Activated CD4-positive, alpha-beta T cell treated with anti-CD3 and anti-CD28 coated beads, Interleukin-2, amount 50 U/mL, for 1 hour (primary cell): ENCODE measurements at regions not wholly inside any gene's neighbourhood (a gene's known extent, or its start where the extent isn't known, plus 50 kb on each side); places are given as distances from the start of the nearest gene placed in this dataset.

Experiments used
- DNase-seq: peaks from one replicate; pipeline ENCODE4 v3.0.0-alpha.2; 2020

DNA sequence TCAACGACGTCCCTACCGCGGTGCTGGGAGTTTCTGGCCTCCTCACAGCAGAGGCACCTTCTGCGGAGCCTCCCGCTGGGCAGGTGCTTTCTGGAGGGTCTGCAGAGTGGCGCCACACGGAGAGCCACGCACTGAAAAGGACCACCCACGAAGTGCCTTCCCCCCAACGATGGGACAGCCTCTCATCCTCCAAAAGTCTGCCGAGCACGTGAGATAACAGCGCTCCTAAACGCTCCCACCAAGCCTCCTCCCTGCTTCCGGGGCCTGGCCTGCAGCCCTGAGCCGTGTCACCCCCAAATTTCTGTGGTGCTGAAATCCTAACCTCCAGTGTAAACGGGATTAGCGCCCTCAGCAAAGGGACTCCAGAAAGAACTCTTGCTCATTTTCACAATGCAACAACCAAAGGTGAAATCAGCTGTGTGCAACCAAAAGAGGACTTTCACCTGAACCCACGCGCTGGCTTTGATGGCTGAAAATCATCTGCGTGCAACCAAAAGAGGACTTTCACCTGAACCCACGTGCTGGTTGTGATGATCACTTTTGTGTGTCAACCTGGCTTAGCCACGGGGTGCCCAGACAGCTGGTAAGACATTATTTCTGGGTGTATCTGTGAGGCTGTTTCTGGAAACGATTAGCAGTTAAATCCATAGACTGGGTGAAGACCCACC lies 924.6 kb downstream of the BRD1 start:
- DNase-seq = no peak

GRCh38 chr22:48902001-48902869 lies 925.4 kb downstream of the BRD1 start:
- no peak for DNase-seq

DNA sequence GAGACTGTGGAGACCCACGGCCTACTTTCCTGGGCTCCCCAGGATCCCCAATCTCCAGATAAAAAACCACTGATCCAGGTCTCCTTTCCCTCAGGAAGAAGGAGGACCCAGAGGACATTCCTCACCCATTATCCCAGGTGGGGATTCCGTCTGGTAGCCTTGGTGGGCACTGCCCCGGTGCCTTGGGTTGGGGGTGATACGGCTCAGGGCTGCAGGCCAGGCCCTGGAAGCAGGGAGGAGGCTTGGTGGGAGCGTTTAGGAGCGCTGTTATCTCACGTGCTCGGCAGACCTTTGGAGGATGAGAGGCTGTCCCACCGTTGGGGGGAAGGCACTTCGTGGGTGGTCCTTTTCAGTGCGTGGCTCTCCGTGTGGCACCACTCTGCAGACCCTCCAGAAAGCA lies 926.3 kb downstream of the BRD1 start:
- no peak for DNase-seq

DNA sequence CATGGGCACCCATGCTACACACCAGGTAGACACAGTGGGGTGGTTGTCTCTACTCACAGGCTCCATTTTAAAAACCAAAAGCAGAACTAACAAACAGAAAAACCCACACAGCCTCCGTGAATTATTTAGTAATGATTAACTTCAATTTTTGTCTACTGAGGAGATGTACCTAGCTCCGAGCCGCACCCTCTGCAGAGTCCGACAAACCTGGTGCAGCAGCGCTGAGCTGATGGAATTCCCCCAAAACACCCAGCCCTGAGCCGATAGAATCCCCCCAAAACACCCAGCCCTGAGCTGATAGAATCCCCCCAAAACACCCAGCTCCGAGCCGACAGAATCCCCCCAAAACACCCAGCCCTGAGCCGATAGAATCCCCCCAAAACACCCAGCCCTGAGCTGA lies 927.0 kb downstream of the BRD1 start:
- DNase-seq = no peak

DNA sequence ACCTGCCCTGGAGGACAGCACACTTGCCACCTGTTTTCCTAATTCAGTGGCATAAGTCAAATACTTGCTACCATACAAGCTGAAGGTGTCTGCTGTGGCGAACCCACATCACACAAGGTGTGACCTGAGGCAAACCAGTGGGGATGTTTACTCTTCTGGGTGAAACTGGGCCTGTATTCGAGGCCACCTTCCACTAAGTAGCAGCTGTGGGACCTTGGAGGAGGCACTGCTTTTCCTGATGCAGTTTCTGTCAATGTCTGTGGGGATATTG lies 927.4 kb downstream of the BRD1 start:
- DNase-seq = no peak

- no peak for DNase-seq
These were observed 927.9 kb downstream of the BRD1 start for GRCh38 chr22:48899523-48900326.

DNA sequence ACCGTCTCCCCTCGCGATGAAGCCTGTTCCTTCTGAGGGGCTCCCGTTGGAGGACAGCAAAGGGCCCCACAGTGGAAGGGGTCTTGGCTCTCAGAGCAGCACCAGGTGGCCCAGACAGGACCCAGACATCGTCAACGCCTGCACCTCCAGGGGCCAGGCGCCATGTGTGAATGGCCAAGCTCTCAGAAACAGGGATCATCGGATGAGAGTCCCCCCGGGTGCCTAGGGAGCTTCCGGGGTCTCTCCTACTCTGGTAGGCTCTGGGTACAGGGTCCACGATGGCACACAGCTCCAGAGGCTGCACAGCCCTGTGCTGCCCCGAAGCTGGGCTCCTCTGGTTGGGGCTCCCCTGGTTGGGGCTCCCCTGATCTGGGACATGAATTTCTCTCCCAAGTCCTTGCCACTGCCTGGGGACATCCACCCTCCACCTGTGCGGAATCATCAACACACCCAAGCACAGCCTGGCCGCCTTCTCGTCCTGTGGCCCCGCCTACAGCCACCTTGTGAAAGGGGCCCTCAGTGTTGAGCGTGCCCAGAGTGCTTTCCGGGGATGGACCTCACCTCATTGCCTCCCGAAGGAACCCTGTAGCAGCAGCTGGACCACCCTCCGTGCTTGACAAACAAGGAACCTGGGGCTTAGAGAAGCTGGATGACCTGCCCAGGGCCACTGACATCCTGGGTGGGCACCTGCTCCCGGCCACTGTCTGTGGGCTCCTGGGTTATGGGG lies 929.0 kb downstream of the BRD1 start:
- no peak for DNase-seq

DNA sequence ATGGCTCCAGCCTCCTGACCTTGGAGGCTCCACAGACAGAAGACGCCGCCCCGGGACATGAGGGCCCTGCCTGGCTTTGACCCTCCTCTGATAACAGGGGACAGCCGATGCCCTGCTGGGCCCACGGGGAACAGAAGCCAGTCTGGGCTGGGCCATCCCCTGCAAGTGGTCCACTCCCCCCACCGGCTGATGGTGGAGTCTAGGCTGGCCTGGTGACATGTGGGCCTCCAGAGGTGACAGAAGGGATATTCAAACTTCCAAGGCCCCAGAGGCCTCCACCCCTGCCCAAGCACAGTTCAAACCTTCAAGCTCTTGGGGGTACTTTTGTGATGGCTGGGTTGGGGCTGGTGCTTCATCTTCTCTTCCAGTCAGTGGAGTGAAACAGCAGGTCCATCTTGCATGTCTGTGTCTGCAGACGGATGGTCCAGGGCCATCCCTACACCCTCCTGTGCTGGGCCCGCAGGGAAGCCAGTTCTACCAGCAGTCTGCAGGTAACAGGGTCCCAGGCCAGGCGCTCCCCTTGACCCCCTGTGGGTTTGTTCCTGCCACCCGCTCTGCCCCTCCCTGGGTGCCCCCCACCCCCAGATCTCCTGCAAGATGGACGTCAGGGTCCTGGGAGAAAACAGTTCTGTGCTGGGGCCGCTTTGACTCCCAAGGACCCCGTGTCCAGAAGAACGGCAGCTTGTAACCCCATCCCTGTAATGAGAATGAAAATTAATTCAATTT lies 929.9 kb downstream of the BRD1 start:
- DNase-seq = no peak

DNA sequence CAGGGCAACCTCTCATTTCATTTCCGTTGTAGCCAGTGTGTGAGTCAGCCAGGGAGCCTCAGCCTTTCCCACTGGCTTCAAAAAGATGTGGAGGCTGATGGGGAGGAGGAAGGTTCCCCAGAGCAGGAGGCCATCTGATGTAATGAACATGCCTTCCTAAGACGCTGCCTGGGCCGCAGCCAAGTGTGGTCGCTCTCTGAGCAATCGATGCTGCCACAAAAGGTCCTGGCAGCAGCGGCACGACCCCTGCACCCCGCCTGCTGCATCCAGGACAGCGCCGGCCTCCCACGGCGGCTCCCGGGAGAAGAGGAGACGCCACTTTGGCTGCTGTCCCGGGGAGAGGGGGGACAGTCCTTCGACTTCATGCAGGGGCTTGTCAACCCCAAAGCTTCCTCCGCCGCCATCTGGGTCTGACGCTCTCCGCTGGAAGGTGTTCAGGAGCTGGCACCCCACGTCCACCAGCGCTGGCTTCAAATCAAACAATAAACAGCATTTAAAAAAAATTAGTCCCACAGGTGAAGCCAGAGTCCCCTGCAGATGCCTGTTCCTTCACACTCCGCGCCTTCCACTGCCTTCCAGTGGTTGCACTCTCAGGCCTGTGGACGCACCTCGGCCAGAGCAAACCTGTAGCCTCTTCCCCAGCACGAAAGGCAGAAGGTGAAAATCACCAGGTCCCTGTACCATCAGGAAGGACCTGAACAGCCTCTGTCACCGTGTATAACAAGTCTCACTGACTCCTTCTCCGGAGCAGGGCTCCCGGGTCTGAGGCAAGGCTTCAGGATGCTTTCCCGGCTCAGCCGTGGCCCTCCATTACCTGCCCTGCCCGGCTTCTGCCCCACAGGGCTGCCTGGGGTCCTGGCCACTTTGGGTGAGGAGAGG lies 930.7 kb downstream of the BRD1 start:
- DNase-seq = no peak

DNA sequence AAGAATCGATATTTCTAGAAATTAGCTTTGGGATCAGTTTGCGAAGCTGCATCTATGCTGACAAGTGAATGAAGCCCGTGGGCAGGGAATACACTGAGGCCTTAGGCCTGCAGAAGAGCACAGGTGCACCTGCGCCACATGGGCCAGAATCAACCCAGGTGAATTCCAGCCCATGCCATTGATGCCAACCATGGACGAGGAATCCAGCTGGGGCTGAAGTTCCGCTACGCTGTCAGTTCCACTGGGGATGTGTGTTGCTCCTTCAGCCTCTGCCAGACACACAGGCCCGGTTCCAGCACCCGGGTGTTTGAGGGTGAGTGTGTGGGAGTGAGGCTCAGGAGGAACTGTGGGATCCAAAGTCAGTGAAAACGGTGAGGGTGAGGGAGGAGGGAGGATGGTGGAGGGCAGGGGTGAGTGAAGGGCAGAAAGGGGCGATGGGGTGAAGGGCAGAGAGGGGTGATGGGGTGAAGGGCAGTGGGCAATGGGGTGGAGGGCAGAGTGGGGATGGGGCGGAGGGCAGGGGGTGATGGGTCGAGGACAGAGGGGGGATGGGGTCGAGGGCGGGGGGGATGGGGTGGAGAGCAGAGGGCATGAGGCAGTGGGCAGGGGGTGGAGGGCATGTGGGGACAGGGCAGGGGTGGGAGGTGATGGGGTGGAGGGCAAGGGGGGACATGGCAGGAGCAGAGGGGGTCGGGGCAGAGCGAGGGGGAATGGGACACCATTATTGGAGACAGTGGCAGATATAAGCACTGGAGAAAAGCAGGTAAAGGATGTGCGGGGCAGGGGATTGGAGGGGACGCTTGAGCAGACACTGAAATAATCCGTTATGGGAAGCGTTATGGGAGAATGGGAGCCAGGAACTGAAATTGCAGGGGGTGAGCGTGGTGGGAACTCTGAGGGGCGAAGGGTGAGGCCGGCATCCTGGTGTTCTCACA lies 931.6 kb downstream of the BRD1 start:
- no peak for DNase-seq

- no peak for DNase-seq
These were observed 932.3 kb downstream of the BRD1 start for GRCh38 chr22:48895336-48895735.

- no peak for DNase-seq
These were observed 932.8 kb downstream of the BRD1 start for GRCh38 chr22:48894804-48895250.

- no peak for DNase-seq
These were observed 933.5 kb downstream of the BRD1 start for GRCh38 chr22:48894064-48894671.

DNA sequence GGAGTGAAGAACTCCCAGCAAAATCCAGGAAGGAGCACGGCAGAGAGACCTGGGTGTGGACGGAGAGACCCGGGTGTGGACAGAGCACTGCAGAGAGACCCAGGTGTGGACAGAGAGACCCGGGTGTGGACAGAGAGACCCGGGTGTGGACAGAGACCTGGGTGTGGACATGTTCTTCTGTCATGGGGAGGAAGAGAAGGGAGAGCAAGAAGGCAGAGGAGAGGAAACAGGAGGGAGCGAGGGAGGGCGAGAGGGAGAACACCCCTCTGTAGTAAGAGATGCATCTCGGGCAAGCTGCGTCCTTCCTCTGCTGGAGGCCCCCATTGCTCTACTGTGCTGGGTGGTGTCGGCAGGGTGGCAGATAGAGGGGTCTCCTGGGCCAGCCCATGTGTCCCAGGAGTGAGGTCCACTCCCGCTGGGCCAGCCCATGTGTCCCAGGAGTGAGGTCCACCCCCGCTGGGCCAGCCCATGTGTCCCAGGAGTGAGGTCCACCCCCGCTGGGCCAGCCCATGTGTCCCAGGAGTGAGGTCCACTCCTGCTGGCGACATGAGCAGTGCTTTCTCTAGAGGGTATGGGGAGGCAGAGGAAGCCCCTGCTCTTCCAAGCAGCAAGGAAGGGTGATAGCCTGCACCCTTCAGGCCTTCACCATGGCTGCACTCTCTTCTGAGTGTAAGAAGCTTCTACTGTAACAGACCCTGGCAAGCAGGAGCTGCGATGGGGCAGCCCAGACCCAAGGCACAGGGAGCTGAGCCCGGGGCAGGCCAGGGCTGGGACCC lies 934.2 kb downstream of the BRD1 start:
- DNase-seq = no peak

GRCh38 chr22:48892578-48893287 lies 934.9 kb downstream of the BRD1 start:
- no peak for DNase-seq

DNA sequence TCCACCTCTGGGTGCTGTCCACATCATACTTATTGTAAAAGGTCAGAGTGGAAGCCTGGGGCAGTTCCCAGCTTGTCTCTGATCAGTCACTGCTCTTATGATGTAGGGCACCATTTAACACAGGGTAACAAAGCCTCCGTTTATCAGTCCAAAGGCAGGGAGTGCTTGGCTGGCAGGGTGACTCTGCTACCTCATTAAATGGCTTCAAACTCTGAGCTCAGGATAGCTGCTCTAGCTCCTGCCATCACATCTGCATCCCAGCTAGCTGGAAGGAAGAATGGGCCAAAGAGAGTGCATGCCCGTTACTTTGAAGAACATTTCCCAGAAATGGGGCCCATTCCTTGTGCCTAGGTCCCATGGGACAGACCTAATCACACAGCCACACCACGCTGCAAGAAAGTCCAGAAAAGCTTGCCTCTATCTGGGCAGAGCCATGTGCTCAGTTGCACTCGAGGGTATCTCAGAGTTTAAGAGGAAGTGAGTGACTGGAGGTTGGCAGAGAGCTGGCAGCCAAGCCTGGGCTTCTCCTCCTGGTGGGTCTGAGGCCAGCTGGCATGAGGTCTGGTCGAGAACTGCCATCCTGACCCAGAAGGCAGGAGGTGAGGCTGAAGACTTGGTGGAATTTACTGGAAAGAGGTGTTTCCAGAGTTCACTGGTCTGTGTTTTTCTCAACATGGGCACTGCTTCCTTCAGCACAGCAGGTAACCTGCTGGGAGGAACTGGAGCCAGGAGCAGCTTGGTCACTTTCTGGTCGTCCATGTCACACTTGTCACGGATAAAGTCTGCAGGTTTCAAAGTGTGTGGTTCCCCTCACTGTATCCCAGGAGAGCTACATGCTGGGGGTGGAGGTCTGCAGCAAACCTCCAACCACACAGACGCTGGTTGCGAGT lies 935.7 kb downstream of the BRD1 start:
- DNase-seq = no peak
